ENCODE measurements at regions not wholly inside any gene's neighbourhood (a gene's known extent, or its start where the extent isn't known, plus 50 kb on each side); places are given as distances from the start of the nearest gene placed in this dataset.

GRCh38 chr17:22090263-22090935 is 398.1 kb downstream of the KCNJ18 start:
- no peak overlapping the region for H2AFZ ChIP-seq (ENCODE audit: low read length)
- H3K4me2 ChIP-seq (ENCODE audit: low read depth, low read length) = no peak overlapping the region
- FAIRE-seq = no peak
- ChIA-PET CTCF (ENCODE audit: low intra/inter-chr PET ratio, low total read pairs) (no interaction called here), POLR2A (no interaction called here)
- H3K27me3 ChIP-seq (ENCODE audit: control insufficient read depth in 1 of 2, insufficient read depth in 2 of 2, low read length in 2 of 2) = no peaks in the 10 kb centered on the region
- H3K4me3 ChIP-seq (replicated peaks in 1 of 3; ENCODE audit: insufficient read depth in 1 of 3, low read depth in 2 of 3, low read length in 3 of 3) = no peak overlapping the region
- H3K9ac ChIP-seq (ENCODE audit: insufficient read depth, low read depth, low read length) = no peak overlapping the region
- BruUV-seq (replicated peaks) = no TSS peak
- no peak overlapping the region for H3K27ac ChIP-seq (ENCODE audit: extremely low read length, insufficient read depth, low read length)
- no peak for DNase-seq (ENCODE audit: low spot score)
- ATAC-seq = no peak
- H4K20me1 ChIP-seq (ENCODE audit: insufficient read depth, low read length) = no peaks in the 10 kb centered on the region
- no peaks in the 10 kb centered on the region for H3K9me3 ChIP-seq (ENCODE audit: low read length)
- in situ Hi-C loops (cut with HindIII; ENCODE audit: extremely low pct_ligation_motif_present, low pct_unique_long_range_greater_than_20kb) = no loop called here
- intact Hi-C loops (cut with micrococcal nuclease; ENCODE audit: unreplicated experiment) = no loop called here
- WGBS (ENCODE audit: low lambda C conversion rate) = 48% methylated on average over 21 of the region's 25 CpGs
- H3K4me1 ChIP-seq (ENCODE audit: insufficient read depth, low read length) = no peaks in the 10 kb centered on the region
- H3K79me2 ChIP-seq (ENCODE audit: insufficient read depth, low read length) = no peaks in the 10 kb centered on the region
- H3K36me3 ChIP-seq (replicated peaks in 1 of 2; ENCODE audit: control insufficient read depth in 1 of 2, insufficient read depth in 2 of 2, low read length in 2 of 2) = no peaks in the 10 kb centered on the region
- TF ChIP-seq ZNF674 (CRISPR knock-in tag; IDR thresholded peaks at IDR 0.05; ENCODE audit: low read depth) = no peak
- TF ChIP-seq SOX13 (IDR thresholded peaks at IDR 0.05) = no peak
- no peak for TF ChIP-seq SOX13 (CRISPR knock-in tag; conservative IDR thresholded peaks at IDR 0.05 in 1 of 2, IDR thresholded peaks at IDR 0.05 in 1 of 2)
- no peak for TF ChIP-seq YY1 (IDR thresholded peaks at IDR 0.05; ENCODE audit: insufficient read depth, insufficient replicate concordance, low read depth, low read length)
- no peak for TF ChIP-seq XRCC5 (optimal IDR thresholded peaks at IDR 0.05; ENCODE audit: low read length)
- no peak for TF ChIP-seq SALL2 (CRISPR knock-in tag; IDR thresholded peaks at IDR 0.05)
- no peak for TF ChIP-seq ZNF580 (CRISPR knock-in tag; IDR thresholded peaks at IDR 0.05; ENCODE audit: borderline replicate concordance, low read depth)
- TF ChIP-seq ZNF713 (CRISPR knock-in tag; IDR thresholded peaks at IDR 0.05) = no peak
- TF ChIP-seq MYNN (CRISPR knock-in tag; IDR thresholded peaks at IDR 0.05; ENCODE audit: low read depth) = no peak
- no peak for TF ChIP-seq SAFB2 (CRISPR knock-in tag; IDR thresholded peaks at IDR 0.05; ENCODE audit: borderline replicate concordance, low read depth)
- TF ChIP-seq, protein P1, sequence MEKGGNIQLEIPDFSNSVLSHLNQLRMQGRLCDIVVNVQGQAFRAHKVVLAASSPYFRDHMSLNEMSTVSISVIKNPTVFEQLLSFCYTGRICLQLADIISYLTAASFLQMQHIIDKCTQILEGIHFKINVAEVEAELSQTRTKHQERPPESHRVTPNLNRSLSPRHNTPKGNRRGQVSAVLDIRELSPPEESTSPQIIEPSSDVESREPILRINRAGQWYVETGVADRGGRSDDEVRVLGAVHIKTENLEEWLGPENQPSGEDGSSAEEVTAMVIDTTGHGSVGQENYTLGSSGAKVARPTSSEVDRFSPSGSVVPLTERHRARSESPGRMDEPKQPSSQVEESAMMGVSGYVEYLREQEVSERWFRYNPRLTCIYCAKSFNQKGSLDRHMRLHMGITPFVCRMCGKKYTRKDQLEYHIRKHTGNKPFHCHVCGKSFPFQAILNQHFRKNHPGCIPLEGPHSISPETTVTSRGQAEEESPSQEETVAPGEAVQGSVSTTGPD (CRISPR knock-in tag; IDR thresholded peaks at IDR 0.05) = no peak
- no peak for TF ChIP-seq THAP11 (CRISPR knock-in tag; IDR thresholded peaks at IDR 0.05)
- TF ChIP-seq, protein P2, sequence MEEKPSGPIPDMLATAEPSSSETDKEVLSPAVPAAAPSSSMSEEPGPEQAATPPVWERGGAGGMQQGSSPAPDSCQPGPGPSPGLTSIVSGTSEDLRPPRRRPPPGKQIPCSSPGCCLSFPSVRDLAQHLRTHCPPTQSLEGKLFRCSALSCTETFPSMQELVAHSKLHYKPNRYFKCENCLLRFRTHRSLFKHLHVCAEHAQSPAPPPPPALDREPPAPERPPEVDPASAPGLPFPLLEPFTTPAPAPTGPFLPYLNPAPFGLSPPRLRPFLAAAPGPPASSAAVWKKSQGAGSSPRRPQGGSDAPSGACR (CRISPR knock-in tag; IDR thresholded peaks at IDR 0.05) = no peak
- TF ChIP-seq, protein P3, sequence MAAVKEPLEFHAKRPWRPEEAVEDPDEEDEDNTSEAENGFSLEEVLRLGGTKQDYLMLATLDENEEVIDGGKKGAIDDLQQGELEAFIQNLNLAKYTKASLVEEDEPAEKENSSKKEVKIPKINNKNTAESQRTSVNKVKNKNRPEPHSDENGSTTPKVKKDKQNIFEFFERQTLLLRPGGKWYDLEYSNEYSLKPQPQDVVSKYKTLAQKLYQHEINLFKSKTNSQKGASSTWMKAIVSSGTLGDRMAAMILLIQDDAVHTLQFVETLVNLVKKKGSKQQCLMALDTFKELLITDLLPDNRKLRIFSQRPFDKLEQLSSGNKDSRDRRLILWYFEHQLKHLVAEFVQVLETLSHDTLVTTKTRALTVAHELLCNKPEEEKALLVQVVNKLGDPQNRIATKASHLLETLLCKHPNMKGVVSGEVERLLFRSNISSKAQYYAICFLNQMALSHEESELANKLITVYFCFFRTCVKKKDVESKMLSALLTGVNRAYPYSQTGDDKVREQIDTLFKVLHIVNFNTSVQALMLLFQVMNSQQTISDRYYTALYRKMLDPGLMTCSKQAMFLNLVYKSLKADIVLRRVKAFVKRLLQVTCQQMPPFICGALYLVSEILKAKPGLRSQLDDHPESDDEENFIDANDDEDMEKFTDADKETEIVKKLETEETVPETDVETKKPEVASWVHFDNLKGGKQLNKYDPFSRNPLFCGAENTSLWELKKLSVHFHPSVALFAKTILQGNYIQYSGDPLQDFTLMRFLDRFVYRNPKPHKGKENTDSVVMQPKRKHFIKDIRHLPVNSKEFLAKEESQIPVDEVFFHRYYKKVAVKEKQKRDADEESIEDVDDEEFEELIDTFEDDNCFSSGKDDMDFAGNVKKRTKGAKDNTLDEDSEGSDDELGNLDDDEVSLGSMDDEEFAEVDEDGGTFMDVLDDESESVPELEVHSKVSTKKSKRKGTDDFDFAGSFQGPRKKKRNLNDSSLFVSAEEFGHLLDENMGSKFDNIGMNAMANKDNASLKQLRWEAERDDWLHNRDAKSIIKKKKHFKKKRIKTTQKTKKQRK (IDR thresholded peaks at IDR 0.05; ENCODE audit: low read length) = no peak
- TF ChIP-seq ZNF530 (CRISPR knock-in tag; IDR thresholded peaks at IDR 0.05; ENCODE audit: low read depth) = no peak
- TF ChIP-seq, protein P4, sequence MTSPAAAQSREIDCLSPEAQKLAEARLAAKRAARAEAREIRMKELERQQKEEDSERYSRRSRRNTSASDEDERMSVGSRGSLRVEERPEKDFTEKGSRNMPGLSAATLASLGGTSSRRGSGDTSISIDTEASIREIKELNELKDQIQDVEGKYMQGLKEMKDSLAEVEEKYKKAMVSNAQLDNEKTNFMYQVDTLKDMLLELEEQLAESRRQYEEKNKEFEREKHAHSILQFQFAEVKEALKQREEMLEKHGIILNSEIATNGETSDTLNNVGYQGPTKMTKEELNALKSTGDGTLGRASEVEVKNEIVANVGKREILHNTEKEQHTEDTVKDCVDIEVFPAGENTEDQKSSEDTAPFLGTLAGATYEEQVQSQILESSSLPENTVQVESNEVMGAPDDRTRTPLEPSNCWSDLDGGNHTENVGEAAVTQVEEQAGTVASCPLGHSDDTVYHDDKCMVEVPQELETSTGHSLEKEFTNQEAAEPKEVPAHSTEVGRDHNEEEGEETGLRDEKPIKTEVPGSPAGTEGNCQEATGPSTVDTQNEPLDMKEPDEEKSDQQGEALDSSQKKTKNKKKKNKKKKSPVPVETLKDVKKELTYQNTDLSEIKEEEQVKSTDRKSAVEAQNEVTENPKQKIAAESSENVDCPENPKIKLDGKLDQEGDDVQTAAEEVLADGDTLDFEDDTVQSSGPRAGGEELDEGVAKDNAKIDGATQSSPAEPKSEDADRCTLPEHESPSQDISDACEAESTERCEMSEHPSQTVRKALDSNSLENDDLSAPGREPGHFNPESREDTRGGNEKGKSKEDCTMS (CRISPR knock-in tag; conservative IDR thresholded peaks at IDR 0.05) = no peak
